ENCODE measurements at regions not wholly inside any gene's neighbourhood (a gene's known extent, or its start where the extent isn't known, plus 50 kb on each side); places are given as distances from the start of the nearest gene placed in this dataset.
"Not testable (repeated sequence)": the region's sequence is repeated elsewhere in the genome, so short reads cannot be mapped to it uniquely, and the experiment has no call there.

DNA sequence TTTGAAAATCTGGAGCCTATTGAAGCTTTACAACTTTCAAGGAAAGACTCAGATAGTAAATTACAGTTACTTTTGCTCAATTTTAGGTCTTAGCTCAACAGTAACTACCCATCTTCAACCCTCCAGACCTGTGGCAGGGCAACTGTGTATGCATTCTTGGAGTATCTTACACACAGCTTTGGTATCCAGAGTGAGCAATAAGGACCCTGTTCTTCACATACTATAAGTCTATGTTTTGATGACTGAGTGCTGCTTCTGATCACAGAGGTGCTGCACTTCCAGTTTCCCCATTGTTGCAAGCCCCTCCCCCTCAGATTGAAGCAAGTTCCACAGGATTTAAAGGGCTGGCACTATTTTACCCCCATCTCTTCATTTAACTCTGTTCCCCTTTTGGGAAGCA, 737.4 kb upstream of the GRAMD2B start:
- DNase-seq (ENCODE audit: low spot score in 2 of 2), result no peak
- Histone ChIP-seq H3K27me3 (no peaks in the 10 kb centered on the region), H3K27ac (no peak overlapping the region), H3K9me3 (no peaks in the 10 kb centered on the region), H3K4me3 (no peak overlapping the region), H3K4me1 (no peaks in the 10 kb centered on the region), H3K36me3 (no peaks in the 10 kb centered on the region)
- TF ChIP-seq EP300 (IDR thresholded peaks at IDR 0.05), result no peak
- TF ChIP-seq POLR2A (IDR thresholded peaks at IDR 0.05), result no peak
- TF ChIP-seq, protein P1, sequence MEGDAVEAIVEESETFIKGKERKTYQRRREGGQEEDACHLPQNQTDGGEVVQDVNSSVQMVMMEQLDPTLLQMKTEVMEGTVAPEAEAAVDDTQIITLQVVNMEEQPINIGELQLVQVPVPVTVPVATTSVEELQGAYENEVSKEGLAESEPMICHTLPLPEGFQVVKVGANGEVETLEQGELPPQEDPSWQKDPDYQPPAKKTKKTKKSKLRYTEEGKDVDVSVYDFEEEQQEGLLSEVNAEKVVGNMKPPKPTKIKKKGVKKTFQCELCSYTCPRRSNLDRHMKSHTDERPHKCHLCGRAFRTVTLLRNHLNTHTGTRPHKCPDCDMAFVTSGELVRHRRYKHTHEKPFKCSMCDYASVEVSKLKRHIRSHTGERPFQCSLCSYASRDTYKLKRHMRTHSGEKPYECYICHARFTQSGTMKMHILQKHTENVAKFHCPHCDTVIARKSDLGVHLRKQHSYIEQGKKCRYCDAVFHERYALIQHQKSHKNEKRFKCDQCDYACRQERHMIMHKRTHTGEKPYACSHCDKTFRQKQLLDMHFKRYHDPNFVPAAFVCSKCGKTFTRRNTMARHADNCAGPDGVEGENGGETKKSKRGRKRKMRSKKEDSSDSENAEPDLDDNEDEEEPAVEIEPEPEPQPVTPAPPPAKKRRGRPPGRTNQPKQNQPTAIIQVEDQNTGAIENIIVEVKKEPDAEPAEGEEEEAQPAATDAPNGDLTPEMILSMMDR (IDR thresholded peaks at IDR 0.05), result no peak

DNA sequence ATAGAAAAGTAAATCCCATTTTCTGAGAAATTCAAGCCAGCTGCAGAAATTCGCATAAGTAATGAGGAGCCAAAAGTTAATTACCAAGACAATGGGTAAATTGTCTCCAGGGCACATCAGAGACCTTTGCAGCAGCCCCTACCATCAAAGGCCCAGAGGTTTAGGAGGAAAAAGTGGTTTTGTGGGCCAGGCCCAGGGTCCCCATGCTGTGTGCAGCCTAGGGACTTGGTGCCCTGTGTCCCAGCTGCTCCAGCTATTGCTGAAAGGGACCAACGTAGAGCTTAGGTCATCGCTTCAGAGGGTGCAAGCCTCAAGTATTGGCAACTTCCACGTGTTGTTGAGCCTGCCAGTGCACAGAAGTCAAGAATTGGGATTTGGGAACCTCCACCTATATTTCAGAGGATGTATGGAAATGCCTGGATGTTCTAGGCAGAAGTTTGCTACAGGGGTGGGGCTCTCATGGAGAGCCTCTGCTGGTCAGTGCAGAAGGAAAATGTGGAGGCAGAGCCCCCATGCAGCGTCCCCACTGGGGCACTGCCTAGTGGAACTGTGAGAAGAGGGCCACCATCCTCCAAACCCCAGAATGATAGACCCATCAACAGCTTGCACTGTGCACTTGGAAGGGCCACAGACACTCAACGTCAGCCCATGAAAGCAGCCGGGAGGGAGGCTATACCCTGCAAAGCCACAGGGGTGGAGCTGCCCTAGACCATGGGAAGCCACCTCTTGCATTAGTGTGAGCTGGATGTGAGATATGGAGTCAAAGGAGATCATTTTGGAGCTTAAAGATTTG, 731.3 kb upstream of the GRAMD2B start:
- H3K27ac ChIP-seq; H3K9me3 ChIP-seq; H3K27me3 ChIP-seq; H3K4me3 ChIP-seq; DNase-seq (ENCODE audit: low spot score in 2 of 2); H3K36me3 ChIP-seq: not testable (repeated sequence)
- 85 to 89% methylated on average over 7 of the region's 7 CpGs for WGBS, 2 donors
- H3K4me1 ChIP-seq, result peaks cover 0 to 12% (median 0%) of the 10 kb centered on the region in 4 donors

DNA sequence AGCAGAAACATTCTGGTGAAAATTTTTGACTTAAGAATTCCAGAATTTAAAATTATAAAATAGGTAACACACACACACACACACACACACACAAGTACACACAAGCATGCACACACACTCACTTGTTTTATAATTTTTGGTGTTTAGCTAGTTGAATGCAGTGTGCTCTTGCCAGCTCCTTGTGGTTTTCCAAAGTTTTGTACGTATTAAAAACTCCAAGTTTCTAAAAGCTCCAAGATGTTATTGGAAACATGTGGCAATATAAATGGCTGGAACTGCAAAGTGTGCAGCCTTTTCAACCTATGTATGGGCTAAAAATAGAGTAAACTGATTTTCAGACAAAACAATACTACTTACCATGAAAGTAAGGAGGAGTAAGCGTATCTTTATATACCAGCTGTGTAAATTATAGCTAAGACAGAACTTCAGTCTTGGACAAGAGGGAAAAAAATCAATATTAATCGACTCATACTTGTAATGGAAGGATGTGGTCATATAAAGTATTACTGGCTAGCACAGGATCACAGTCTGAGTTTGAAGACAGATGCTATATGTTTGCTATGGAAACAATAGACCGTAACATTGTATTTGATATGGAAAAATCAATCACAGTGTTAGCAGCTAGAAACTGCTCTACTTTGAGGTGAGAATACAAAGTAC, 727.1 kb upstream of the GRAMD2B start:
- H3K4me1 ChIP-seq, result peaks cover 0 to 34% (median 2%) of the 10 kb centered on the region in 4 donors
- no peak for TF ChIP-seq POLR2A (IDR thresholded peaks at IDR 0.05)
- TF ChIP-seq EP300 (IDR thresholded peaks at IDR 0.05), result no peak
- TF ChIP-seq, protein P1 (IDR thresholded peaks at IDR 0.05), result no peak
- H3K27ac ChIP-seq, result peak overlapping the region in 1 of 4 donors; percentile 9
- H3K36me3 ChIP-seq, result no peaks in the 10 kb centered on the region
- WGBS, 2 donors, result 60 to 69% methylated on average over 4 of the region's 4 CpGs
- no peaks in the 10 kb centered on the region for H3K27me3 ChIP-seq
- no peak overlapping the region for H3K4me3 ChIP-seq
- no peak for DNase-seq (ENCODE audit: low spot score in 2 of 2)
- peaks cover 0 to 3% (median 0%) of the 10 kb centered on the region in 4 donors for H3K9me3 ChIP-seq

DNA sequence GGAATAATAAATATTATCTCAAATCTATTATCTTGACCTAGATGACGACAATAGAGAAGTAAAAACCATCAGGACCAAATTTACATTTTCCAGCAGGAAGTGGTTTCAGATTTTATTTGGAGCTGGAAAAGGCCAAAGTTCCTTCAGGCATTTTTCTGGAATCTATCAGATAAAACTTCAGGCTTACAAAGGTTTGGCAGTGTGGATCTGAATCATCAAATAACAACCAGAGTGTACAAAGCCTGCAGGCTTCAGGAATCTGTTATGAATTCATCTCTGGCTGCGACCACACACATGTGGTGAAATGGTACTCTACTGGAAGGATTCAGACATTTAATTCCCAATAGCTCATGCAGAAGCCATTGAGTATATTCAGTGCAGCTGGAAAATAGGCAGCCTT, 726.4 kb upstream of the GRAMD2B start:
- TF ChIP-seq POLR2A (IDR thresholded peaks at IDR 0.05), result no peak
- TF ChIP-seq EP300 (IDR thresholded peaks at IDR 0.05), result no peak
- TF ChIP-seq, protein P1 (IDR thresholded peaks at IDR 0.05), result no peak
- Histone ChIP-seq H3K36me3 (no peaks in the 10 kb centered on the region), H3K27me3 (no peaks in the 10 kb centered on the region), H3K4me3 (no peak overlapping the region), H3K4me1 (peaks cover 0 to 35% (median 2%) of the 10 kb centered on the region in 4 donors), H3K9me3 (peaks cover 0 to 3% (median 0%) of the 10 kb centered on the region in 4 donors), H3K27ac (no peak overlapping the region)
- 64 to 74% methylated on average over 2 of the region's 2 CpGs for WGBS, 2 donors
- peak; percentile 13 to 29 for DNase-seq (ENCODE audit: low spot score in 2 of 2)

DNA sequence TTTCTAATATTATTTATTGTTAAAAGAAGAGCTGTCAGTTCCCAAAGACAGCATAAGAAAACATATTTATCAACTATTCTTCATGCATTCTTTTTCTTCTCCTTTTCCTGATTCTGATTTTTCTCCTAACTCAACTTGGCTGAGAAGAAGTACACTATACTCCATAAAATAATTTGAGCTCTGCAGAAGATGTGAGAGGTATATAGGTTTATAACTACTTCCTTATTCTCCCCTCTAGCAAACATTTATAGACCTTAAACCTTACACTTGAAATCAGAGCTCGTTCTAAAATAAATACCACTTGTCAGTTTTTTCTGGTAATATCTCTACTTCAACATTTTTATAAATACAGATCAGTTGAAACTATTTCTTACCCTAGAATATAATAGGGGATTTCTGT, 724.8 kb upstream of the GRAMD2B start:
- 46% methylated on average over 1 of the region's 1 CpG for WGBS, 2 donors

More for the DNA sequence above, 724.8 kb upstream of the GRAMD2B start:
- TF ChIP-seq, protein P1 (IDR thresholded peaks at IDR 0.05), result no peak
- TF ChIP-seq EP300 (IDR thresholded peaks at IDR 0.05) (no peak), POLR2A (IDR thresholded peaks at IDR 0.05) (no peak)
- Histone ChIP-seq H3K36me3 (no peaks in the 10 kb centered on the region), H3K27me3 (no peaks in the 10 kb centered on the region), H3K9me3 (peaks cover 0 to 2% (median 0%) of the 10 kb centered on the region in 4 donors), H3K4me3 (no peak overlapping the region), H3K27ac (no peak overlapping the region), H3K4me1 (peaks cover 0 to 35% (median 2%) of the 10 kb centered on the region in 4 donors)
- DNase-seq (ENCODE audit: low spot score in 2 of 2), result no peak

Data from tibial nerve (tissue), 4 donors.